ENCODE measurements at regions not wholly inside any gene's neighbourhood (a gene's known extent, or its start where the extent isn't known, plus 50 kb on each side); places are given as distances from the start of the nearest gene placed in this dataset.
"Not testable (repeated sequence)": the region's sequence is repeated elsewhere in the genome, so short reads cannot be mapped to it uniquely, and the experiment has no call there.

DNA sequence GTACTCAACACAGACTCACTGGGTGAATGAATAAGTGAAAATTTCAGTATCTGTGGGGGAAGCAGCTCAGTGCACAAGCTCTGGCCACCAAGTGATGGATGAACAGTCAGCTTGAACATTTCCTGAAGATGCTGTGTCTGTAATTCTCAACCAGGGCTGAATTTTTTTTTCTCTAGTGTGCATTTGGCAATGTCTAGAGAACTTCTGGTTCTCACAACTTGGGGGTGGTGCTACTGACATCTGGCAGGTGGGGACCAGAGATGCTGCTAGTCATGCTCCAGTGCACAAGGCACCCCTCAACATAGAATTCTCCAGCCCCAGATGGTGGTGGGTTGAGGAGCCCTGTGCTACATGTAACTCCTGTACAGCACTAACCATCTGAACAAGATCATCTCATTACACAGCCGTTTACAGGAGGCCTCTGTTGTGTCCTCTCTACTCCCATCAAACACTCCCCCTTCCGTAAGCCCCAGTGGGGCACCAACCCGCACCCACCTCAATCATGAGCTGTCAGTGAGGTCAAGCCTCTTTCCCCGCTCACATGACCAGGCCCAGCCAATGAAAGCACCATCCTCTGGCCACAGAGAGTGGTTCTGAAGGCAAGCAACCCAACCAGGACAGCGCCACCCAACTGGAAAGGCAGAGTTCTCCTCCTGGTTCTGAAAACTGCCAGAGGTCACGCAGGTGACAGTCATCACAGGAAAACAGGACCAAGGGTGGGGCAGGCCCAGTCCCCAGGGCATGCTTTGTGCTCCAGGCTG, 103.9 kb upstream of the PMEPA1 start:
- DNase-seq = no peak

DNA sequence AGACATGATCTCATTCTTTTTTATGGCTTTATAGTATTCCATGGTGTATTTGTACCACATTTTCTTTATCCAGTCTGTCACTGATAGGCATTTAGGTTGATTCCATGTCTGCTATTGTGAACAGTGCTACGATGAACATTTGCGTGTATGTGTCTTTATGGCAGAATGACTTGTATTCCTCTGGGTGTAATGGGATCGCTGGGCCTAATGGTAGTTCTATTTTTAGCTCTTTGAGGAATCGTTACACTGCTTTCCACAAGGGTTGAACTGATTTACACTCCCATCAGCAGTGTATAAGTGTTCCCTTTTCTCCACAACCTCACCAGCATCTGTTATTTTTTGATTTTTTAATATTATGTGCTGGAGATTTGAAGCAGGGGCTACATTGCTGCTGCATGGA, 102.8 kb upstream of the PMEPA1 start:
- not testable (repeated sequence) for DNase-seq

DNA sequence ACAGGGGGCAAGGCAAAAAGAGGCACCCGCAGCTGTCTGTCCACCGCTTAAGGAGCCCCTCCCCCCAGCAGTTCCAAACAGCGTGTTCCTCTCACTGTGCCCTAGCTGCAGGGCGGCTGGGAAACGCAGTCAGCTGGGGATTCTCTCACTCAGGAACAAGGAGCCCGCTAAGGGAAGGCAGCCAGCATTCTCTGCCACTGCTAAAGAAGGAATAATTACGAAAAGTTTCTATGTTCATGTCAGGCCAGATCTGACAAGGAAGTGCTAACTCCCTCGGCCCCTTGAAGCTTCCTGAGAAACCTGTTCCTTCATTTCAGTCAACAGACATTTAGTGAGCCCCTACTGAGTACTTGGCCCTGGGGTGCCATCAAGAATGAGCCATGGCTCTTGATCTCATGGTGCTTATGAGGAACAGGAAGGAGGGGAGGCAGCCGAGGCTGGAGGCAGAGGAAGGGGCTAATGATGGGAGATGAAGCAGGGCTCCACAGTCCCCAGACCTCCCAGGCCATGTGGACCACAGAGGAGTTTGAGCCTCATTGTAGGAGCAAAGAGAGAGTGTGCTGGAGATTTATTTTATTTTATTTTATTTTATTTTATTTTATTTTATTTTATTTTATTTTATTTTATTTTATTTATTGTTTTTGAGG, 101.7 kb upstream of the PMEPA1 start:
- no peak for DNase-seq

DNA sequence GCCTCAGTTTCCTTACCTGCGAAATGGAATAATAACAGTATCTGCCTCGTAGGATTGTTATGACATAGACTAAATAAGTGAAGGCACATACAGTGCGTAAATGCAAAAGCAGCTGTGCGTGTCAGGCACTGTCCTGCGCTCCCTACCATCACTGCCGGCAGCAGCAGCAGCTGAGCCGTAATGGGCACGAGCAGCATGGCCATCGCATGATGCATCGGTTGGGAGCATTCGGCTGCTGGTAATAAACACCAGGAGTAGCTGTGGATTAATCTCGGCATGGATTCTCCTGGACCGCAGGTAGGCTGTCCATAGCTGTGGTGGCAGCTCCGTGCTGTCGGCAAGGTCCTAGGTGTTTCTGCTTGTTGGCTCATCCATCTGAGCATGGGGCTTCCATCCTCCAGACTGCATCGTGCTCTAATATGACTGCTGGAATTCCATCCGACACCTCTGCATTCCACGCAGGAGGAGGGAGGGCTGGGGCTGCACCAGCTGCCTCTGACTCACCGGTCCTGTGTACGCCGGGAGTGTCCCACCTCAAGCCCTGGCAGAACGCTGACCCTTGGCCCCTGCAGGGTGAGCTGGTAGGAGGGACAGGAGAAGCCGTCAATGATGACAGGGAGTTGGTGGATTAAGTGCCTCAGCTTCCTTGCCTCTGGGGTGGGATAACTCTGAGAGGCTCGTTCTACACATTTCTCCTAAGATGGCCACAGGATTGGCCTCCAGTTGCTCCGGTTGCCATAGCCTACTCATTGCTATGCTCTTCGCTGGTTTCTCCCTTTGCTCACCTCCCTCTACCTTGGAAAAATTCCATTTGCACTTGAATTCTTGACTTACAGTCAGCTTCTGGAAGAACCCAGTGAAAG, 100.9 kb upstream of the PMEPA1 start:
- no peak for DNase-seq

DNA sequence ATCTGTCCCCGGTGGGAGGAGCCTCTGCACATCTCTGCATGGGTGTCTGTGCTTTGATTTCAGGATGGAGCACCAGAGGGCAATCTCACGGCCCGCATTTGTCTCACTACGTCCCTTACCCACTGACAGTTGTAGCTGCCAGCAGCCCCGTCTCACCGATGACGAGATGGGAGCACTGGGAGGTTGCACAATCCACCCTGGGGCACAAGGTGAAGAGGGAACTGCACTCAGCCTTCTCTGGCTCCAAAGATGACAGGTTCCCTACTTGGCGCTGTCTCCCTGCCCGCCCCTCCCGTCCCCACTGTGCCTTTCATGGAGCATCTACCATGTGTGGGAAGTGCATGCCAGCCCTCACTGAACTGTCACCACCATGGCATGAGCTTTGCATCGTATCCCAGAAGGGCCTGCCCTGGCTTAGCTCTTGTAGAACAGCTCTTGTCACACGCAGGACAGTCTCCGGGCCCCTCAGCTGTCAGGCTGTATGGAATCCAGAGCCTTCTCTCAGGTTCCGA, 99.9 kb upstream of the PMEPA1 start:
- DNase-seq = no peak

DNA sequence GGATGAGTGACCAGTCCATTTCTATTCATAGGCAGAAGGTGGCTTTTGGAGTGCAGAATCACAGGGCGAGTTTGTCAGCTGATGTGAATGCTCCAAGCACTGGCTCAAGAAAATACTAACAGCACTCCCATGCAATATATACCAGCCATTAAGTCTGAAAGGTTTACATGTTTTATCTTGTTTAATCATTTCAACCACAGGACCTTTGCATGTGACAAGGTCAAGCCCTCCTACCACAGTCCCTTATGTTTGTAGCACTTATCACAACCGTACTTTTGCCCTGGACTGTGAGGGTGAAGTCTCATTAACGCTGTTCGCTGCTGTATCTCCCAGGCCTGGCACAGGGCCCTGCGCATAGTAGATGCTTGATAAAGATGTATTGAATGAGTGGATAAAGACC, 99.3 kb upstream of the PMEPA1 start:
- DNase-seq = no peak

DNA sequence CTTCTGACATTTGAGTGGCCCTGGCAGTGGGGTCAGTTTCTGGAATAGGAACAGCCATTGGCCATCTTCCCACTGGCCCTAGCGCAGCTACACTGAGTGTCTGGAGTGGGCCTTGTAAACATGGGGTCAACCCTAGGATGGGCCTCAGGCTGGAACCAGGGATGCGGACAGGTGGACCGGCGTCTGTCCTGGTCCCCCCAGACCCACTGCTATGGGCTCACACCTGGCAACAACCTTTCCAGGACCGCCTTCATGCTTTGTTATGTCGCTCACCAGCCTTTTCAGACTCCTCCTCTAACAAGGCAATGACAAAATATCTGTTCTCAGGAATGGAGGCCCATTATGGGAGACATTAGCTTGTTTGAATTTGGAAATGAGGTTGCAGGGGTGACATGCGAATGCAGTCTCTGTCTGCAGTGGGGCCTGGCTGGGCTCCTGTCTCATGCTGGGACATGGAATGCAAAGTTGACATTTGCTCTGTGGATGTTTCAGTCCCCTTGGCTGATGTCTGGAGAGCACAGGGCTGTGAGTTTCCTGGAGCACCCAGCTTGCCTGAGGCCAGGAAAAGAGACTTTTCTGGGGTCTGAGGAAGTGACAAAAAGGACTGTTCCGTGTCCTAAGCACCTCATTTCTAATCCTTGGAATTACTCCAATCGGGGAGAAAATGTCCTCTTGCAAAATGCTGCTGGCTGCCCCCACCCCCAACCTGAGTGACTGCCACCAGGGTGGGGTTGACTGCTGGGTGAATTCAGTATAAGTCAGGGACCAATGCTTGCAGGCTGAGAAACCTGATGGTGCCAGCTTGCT, 98.7 kb upstream of the PMEPA1 start:
- no peak for DNase-seq

DNA sequence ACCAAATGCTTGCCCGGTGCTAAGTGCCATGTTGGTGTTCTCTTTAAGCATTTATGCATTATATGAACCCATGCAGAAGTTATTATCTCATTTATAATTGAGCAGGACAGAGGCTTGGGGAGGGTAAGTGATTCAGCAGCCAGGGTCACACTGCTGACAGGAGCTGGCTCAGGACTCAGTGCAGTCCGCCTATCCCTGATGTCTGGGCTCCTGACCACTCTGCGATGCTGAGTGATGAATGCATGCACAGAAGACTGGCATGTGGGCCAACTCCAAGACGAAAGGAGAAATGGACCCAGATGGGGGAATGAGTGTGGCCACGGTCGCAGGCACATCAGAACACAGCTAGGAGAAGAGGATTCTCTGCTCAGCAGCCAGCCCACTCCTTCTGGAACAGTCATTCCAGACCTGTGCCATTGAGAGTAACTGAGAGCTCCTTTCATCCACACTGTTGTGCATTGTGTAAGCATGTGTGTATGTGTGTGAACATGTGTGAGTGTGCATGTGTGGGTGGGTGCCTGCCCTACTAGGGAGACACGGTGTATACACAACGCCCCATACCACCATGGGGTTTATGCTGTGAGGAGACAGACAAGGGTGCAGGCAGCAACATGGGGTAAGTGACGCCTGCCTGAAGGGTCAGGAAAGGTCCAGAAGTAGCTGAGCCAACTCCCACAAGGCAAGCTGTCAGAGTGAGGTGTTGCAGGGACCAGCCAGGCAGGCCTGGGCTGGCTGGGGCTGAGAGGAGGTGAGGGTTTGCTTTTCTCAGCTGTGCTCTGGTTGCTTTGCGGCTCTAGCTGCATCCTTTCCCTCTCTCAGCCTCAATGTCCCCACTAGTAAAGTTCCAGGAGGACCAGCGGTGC, 97.8 kb upstream of the PMEPA1 start:
- no peak for DNase-seq

DNA sequence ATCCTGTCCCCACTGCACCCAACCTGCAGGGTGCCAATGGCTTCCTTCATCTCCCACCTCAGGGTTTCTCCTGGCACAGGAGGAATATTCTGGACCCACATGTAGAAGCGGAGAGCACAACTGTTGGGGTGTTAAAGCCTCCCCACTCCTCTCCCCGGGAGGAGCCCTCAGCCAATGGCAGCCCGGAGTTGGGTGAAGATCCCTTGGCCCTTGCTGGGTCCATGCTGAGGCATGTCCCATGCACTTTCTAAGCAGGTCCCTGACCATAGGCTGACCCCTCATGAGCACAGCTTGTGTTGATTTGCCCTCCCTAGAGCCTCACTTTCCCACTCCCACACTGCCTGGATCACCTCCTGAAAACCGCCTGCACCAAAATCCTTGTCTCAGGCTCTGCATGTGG, 97.2 kb upstream of the PMEPA1 start:
- no peak for DNase-seq

DNA sequence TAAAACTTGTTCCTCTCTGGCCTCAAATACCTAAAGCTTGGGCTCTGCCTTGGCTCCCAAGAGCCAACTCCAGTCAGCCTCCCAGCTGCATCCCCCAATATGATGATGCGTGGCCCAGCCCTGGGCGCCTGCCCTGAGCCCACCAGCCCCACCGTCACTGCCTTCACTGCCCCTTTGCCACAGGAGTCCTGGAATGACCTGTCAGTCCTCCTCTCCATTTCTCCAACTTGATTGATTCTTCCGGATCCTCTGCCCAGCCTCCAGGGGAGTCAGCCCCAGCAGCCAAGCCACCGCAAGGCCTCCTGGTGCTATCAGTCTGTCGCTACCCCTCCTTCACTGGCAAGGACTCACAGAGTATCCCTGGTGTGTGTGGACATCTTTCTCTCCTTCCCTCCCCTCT, 96.7 kb upstream of the PMEPA1 start:
- no peak for DNase-seq

DNA sequence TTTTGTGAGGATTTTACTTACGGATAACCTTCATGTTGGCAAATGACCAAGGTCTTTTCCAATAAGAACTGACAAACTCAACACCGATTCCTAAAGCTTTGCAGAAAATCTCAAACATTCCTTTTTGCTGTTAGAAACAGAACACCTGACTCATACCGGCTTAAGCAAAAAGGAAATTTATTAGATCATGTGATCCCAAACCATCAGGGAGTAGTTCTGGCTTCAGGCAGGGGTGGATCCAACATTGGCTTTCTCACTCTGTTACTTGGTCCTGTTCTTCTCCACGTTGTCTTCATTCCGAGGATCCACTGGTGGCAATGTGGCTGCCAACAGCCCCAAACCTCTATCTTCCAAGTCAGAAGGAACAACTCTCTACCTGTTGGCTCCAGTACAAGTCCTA, 95.9 kb upstream of the PMEPA1 start:
- DNase-seq = no peak

DNA sequence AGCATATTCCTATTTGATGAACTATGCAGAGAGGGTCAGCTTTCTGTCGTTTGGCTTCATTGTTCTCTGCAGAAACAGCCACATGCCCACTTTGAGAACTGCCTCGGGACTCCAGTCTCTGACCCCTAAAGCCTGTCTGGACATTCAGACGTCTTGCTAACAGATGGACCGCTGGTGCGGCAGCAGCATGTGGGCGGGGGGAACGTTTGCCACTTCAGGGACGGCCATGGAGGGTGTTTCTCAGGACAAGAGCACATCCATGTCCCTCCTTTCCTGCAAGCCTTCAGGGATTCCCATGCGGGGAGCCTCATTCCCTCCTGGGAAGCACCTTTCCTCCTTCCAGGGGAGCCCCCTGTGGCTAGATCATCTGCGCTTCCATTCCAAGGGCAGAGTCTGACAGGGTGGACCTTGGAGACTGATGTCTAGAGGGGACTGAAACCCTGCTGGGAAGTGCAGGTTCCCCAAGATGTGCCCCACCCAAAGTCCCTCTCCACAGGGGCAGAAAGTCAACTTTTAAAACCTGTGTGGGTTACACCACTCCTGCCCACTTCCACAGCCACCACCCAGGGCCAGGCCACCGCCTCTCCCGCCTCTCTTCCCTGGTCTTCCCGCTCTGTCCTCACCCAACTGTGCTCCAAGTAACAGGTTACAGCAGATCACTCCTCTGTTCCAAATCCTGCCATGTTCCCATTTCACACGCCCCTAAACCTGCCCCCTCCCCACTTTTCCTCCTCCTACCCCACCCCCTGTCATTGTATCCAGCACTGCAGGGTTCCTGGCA, 94.8 kb upstream of the PMEPA1 start:
- no peak for DNase-seq

DNA sequence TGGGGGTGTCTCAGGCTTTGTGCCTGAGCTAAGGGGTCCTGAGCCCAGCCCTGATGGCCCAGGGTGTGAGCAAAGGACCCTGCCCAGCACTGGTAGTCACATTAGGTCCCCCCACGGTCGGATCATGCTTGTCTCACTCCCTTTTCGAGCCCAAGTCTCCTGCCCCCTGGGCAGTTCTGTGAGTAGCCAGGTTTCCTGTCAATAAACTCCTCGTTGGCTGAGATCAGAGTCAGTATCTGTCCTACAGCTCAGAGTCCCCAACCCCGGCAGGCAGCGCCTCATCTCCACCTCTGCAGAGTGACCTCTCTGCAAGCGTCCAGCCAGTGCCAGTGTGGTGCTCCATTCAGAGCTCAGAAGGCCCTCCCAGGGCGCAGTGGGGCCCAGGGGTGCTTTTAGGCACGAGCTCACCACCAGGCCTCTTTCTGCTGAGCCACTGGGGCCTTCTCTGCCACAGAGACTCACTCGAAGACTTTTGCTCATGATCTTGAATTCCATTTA, 93.7 kb upstream of the PMEPA1 start:
- no peak for DNase-seq

DNA sequence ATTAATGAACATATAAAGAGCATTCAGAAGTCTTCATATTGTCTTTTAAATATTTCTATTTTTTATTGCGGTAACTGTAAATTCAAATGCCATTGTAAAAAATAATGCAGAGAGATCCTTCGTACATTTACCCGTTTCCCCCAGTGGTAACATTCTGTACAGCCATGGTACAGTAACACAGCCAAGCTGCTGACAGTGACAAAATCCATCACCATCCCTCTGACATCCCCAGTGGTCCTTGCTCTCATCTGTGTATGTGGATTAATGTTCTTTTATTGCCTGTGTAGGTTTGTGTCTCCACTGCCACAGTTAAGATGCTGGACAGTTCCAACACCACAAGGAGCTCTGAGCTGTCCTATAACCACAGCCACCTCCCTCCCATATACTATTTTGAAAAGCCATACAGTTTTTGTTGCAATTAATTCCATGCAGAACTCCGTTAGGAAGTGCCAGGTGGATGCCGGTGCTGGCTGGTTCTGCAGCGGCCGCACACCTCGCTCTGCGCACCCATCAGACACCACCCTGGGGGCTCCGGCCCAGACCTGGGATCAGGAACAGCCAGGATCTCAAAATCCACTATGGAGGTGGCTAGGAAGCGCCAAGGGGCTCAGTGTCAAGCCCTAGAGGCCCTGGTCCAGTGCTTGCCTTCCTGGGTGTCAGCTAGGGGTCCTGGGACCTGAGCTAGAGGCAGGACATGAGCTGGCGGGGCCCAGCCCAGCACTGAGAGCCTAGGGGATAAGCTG, 93.1 kb upstream of the PMEPA1 start:
- DNase-seq = no peak

DNA sequence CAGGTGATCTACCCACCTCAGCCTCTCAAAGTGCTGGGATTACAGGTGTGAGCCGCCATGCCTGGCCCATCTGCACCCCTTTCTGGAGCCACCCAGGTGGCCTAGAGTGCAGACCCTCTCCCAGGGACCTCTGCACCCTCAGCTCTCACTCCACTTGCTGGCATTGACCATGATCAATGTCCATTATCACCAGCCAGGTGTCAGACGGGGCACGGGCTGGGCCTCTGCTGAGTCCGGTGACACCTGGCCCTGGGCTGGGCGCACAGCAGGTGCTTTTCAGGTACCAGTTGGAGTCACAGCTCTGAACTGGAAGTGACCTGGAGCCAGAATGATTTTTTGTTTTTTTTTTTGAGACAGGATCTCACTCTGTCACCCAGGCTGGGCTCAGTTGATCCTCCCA, 91.8 kb upstream of the PMEPA1 start:
- DNase-seq = no peak

DNA sequence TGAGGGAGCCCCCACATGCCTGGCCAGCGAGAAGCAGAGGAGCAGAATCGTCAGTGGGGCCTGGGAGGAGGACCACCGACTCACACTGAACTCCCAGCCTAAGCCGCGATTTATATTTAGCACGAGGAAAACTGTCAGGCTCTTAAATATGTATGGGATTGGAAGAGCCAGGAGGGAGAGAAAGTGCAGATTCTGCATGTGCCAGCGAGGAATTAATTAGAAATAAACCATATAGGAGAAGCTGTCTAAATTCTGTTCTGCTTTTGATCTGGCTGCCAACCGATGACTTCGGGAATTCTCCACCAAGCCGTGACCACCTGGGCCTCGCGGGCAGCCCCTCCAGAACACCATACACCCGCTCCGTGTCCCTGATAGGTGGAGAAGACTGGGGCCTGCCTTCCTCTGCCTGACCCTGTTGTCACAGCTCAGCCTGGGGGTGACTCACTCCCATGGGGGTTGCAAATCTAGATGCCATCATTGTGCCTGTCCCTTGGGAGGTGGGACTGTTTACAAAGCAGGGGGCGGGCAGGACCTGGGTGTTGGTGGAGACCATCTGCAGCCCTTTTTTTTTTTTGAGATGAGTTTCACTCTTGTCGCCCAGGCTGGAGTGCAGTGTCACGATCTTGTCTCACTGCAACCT, 91.1 kb upstream of the PMEPA1 start:
- no peak for DNase-seq

DNA sequence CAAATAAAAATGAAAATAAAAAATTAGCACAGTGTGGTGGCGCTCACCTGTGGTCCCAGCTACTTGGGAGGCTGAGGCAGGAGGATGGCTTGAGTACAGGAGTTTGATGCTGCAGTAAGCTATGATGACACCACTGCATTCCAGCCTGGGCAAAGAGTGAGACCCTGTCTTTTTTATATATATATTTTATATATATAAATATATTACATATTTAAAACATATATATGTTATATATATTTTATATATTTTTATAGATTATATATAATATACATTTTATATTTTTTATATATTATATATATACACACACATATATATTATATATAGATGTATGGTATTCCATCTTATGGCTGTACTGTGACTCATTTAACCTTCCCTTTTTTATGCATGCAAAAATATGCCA, 87.6 kb upstream of the PMEPA1 start:
- DNase-seq = no peak

DNA sequence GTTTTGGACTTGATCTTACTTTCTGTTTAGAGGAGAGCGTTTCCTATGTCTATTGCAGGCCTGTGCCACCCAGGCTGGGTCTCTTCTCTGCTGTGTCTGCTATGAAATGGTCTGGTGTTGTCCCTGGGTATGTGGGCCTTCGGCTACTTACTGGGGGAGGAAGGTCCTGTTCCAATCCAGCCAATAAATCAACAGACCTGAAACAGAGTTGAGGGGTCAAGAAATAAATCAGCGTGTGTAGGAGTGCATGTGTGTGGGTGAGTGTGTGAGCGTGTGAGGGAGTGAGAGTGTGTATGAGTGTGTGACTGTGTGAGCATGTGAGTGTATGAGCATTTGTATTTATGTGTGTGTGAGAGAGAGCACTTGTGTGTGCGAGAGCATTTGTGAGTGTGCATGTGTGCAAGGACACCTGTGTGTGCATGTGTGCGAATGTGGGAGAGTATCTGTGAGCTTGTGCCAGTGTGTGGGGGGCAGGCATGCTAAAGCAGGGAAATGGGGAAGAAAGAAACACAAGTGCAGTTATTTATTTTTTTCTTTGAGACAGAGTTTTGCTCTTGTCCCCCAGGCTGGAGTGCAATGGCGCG, 86.3 kb upstream of the PMEPA1 start:
- no peak for DNase-seq

DNA sequence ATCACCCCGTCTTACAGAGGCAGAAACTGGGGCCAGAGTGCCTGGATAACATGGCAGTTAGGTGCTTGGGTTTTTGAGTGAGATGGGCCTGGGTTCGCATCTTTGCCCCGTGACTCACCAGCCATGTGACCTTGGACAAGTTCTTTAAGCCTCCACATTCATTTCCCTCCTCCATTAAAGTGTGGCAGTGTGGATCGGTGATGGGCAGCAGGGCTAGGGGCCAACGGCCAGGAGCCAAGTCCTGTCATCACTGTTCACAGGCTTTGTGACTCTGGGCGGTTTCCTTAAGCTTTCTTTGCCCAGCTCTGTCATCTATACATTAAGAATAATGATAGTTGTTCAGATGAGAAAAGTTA, 85.5 kb upstream of the PMEPA1 start:
- no peak for DNase-seq
